Body of pancreas (tissue), 4 donors: ENCODE measurements at regions not wholly inside any gene's neighbourhood (a gene's known extent, or its start where the extent isn't known, plus 50 kb on each side); places are given as distances from the start of the nearest gene placed in this dataset.
"Not testable (repeated sequence)": the region's sequence is repeated elsewhere in the genome, so short reads cannot be mapped to it uniquely, and the experiment has no call there.

Source experiments
- ATAC-seq: fragments of 150-250 bp; one replicate; pipeline ENCODE4 v1.9.1; 2016
- DNase-seq, 4 donors: peaks; one replicate each; pipeline ENCODE4 v3.0.0-alpha.2; 2019
- H3K27ac ChIP-seq, 4 donors: fragments of 200-600 bp; sonication (generic); 1 replicate in 3 of 4; 2 replicates in 1 of 4; pipeline versions ENCODE4 v1.5.1 to v1.6.1; 2016 to 2019; ENCODE audit warnings: mild to moderate bottlenecking in 1 of 4, mixed read lengths in 1 of 4, moderate library complexity in 1 of 4
- H3K27me3 ChIP-seq, 2 donors: fragments of 200-600 bp; sonication (generic); one replicate each; pipeline ENCODE4 v1.6.0; 2016; ENCODE audit warnings: mild to moderate bottlenecking in 1 of 2
- H3K36me3 ChIP-seq, 2 donors: fragments of 200-600 bp; sonication (generic); replicated peaks in 1 of 2; 2 replicates each; pipeline ENCODE4 v1.5.1; 2016; ENCODE audit warnings: low read depth in 2 of 2; ENCODE audit not compliant: insufficient read depth in 1 of 2
- H3K4me1 ChIP-seq: fragments of 200-600 bp; sonication (generic); one replicate; pipeline ENCODE4 v1.6.0; 2016
- H3K4me3 ChIP-seq, 2 donors: fragments of 200-600 bp; sonication (generic); 1 replicate in 1 of 2; 2 replicates in 1 of 2; pipeline ENCODE4 v1.5.1; 2016 to 2019
- H3K9me3 ChIP-seq, 3 donors: fragments of 200-600 bp; sonication (generic); 1 replicate in 2 of 3; 2 replicates in 1 of 3; pipeline ENCODE4 v1.5.1; 2016
- POLR2A ChIP-seq, 3 donors: fragments of 450-650 bp; IDR thresholded peaks; one replicate each; pipeline ENCODE4 v1.6.1; 2016; ENCODE audit warnings: antibody characterized with exemption in 3 of 3, mild to moderate bottlenecking in 2 of 3
- WGBS, 2 donors: methylation state at CpG; one replicate each; pipeline ENCODE4 v1.1.5; 2017; 5-methylcytosine and 5-hydroxymethylcytosine counted together
- intact Hi-C: fragments of 100-400 bp; cut with DNase I; formaldehyde crosslinking; loops from one replicate; pipeline ENCODE4 v1.15.1; 2023
- TF ChIP-seq, protein P1 (sequence below), 7 experiments: fragments of 450-650 bp in 4 of 7; fragments of 200-600 bp in 3 of 7; sonication (generic) in 3 of 7; IDR thresholded peaks; one replicate each; pipeline ENCODE4 v1.5.1; 2016 to 2019; ENCODE audit warnings: antibody characterized with exemption in 7 of 7

DNA sequence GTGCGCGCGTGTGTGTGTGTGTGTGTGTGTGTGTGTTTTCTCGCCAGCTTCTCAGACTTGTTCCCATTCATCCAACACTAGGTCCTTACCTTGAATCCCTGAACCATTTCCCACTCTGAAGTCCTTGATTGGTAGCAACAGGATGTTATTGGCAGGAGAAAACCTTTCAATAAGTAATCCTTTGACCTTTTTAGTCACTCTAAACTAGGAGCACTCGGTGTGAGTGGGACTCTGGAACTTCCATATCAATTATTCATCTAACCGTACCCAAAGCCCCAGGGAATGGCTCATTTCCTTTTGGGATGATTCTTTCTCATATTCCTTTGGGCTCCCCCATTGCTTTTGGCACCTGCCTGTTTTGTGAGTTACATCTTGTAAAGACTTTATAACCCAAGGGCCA lies 140.2 kb upstream of the SPRED1 start:
- TF ChIP-seq, protein P1, sequence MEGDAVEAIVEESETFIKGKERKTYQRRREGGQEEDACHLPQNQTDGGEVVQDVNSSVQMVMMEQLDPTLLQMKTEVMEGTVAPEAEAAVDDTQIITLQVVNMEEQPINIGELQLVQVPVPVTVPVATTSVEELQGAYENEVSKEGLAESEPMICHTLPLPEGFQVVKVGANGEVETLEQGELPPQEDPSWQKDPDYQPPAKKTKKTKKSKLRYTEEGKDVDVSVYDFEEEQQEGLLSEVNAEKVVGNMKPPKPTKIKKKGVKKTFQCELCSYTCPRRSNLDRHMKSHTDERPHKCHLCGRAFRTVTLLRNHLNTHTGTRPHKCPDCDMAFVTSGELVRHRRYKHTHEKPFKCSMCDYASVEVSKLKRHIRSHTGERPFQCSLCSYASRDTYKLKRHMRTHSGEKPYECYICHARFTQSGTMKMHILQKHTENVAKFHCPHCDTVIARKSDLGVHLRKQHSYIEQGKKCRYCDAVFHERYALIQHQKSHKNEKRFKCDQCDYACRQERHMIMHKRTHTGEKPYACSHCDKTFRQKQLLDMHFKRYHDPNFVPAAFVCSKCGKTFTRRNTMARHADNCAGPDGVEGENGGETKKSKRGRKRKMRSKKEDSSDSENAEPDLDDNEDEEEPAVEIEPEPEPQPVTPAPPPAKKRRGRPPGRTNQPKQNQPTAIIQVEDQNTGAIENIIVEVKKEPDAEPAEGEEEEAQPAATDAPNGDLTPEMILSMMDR (IDR thresholded peaks at IDR 0.05), result no peak
- TF ChIP-seq POLR2A (IDR thresholded peaks at IDR 0.05), result no peak
- Histone ChIP-seq H3K27ac (no peak overlapping the region), H3K4me1 (no peaks in the 10 kb centered on the region), H3K9me3 (no peaks in the 10 kb centered on the region), H3K27me3 (no peaks in the 10 kb centered on the region), H3K36me3 (no peaks in the 10 kb centered on the region), H3K4me3 (no peak overlapping the region)
- no peak for ATAC-seq
- intact Hi-C loops, result no loop called here
- no peak for DNase-seq
- 86 to 89% methylated on average over 6 of the region's 6 CpGs for WGBS, 2 donors

DNA sequence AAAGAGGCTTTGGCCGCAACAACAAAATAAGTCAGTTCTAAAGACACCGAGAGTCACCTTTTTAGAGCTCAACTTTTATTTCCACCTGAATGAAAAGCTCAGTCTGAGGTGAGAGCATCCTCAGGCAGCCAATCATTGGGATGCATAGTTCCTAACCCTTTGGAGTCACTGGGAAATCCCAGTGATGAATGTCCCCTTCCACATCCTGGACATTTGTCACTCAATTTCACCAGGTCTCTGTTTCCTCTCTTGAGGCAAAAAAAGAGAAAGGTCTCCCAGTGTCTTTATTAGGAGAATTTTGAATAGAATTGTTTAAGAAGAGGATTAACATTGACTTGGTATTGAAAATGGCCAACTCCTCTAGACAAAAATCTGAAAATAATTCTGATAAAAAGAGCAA lies 137.5 kb upstream of the SPRED1 start:
- Histone ChIP-seq H3K36me3 (no peaks in the 10 kb centered on the region), H3K9me3 (no peaks in the 10 kb centered on the region), H3K27me3 (no peaks in the 10 kb centered on the region), H3K4me3 (no peak overlapping the region), H3K27ac (no peak overlapping the region), H3K4me1 (no peaks in the 10 kb centered on the region)
- WGBS, 2 donors, result 65 to 74% methylated on average over 2 of the region's 2 CpGs
- no peak for ATAC-seq
- intact Hi-C loops, result no loop called here
- TF ChIP-seq, protein P1 (IDR thresholded peaks at IDR 0.05), result no peak
- TF ChIP-seq POLR2A (IDR thresholded peaks at IDR 0.05), result no peak
- DNase-seq, result no peak

GRCh38 chr15:38117781-38118180 lies 134.9 kb upstream of the SPRED1 start:
- Histone ChIP-seq H3K27ac (no peak overlapping the region), H3K36me3 (no peaks in the 10 kb centered on the region), H3K27me3 (no peaks in the 10 kb centered on the region), H3K4me3 (no peak overlapping the region), H3K4me1 (no peaks in the 10 kb centered on the region), H3K9me3 (no peaks in the 10 kb centered on the region)
- DNase-seq (no peak), ATAC-seq (no peak)
- intact Hi-C loops, result no loop called here
- WGBS, 2 donors, result 37 to 69% methylated on average over 1 of the region's 1 CpG
- TF ChIP-seq POLR2A (IDR thresholded peaks at IDR 0.05), result no peak
- TF ChIP-seq, protein P1 (IDR thresholded peaks at IDR 0.05), result no peak

GRCh38 chr15:38119865-38120264 lies 132.8 kb upstream of the SPRED1 start:
- WGBS, 2 donors, result 84 to 90% methylated on average over 1 to 3 of the region's 3 CpGs
- H3K36me3 ChIP-seq, H3K9me3 ChIP-seq, H3K27ac ChIP-seq, H3K4me1 ChIP-seq, intact Hi-C loops, H3K4me3 ChIP-seq, ATAC-seq, H3K27me3 ChIP-seq: not testable (repeated sequence)
- DNase-seq, result peak in 1 of 4 donors; percentile 5

DNA sequence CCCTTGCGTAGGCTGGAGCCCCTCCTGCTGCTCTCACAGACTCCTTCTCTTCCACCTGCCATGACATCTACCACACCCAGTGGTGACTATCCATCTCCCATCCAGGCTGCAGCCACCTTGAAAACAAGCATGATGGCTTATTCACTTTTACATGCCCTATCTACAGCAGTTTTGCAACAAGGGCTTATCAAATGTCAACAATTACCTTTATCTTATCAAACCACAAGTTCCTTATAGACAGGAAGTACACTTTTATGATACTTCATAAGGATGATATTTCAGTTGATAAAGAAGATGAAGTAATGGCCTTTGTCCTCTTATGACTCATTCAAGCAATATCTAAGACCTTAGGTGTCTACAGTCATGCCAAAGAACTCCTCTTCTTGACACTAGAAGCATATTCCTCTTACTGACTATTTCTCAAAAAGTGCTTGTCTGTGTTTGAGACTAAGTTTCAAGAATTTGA lies 125.3 kb upstream of the SPRED1 start:
- no peak overlapping the region for H3K27ac ChIP-seq
- intact Hi-C loops, result no loop called here
- no peak for ATAC-seq
- no peaks in the 10 kb centered on the region for H3K9me3 ChIP-seq
- no peak for TF ChIP-seq POLR2A (IDR thresholded peaks at IDR 0.05)
- TF ChIP-seq, protein P1 (IDR thresholded peaks at IDR 0.05), result no peak
- H3K27me3 ChIP-seq, result no peaks in the 10 kb centered on the region
- H3K4me1 ChIP-seq, result no peaks in the 10 kb centered on the region
- 70 to 76% methylated on average over 1 of the region's 1 CpG for WGBS, 2 donors
- H3K36me3 ChIP-seq, result no peaks in the 10 kb centered on the region
- H3K4me3 ChIP-seq, result no peak overlapping the region
- no peak for DNase-seq
